GM21576 (cell line): ENCODE measurements at regions not wholly inside any gene's neighbourhood (a gene's known extent, or its start where the extent isn't known, plus 50 kb on each side); places are given as distances from the start of the nearest gene placed in this dataset.
"Not testable (repeated sequence)": the region's sequence is repeated elsewhere in the genome, so short reads cannot be mapped to it uniquely, and the experiment has no call there.

ENCODE experiments used
- ATAC-seq: cut with Tn5 transposase; IDR thresholded peaks from one replicate; pipeline ENCODE4 v1.9.1; 2021; ENCODE audit warnings: mild to moderate bottlenecking, moderate library complexity; ENCODE audit not compliant: unreplicated experiment

GRCh38 chr1:143702739-143703138, 269.0 kb downstream of the FAM72C start:
- not testable (repeated sequence) for ATAC-seq

DNA sequence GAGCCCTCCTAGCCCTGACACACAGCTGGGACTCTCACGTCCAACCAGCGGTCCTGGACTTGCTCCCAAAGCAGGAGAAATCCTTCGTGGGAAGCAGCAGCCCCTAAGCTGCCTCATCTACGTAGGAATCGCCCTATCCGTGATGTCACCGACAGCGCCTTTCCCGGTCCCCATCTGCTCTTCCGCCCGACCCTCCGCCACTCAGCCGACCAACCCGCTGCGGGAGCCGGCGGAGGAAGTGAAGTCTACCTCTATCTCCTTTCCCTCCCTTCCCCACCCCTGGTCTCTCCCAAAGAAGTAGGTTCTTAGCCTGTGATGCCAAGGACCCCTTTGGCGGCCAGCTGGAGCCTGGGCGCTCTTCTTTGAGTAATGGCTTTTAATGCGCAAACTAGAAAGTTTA, 272.1 kb downstream of the FAM72C start:
- ATAC-seq, result no peak

DNA sequence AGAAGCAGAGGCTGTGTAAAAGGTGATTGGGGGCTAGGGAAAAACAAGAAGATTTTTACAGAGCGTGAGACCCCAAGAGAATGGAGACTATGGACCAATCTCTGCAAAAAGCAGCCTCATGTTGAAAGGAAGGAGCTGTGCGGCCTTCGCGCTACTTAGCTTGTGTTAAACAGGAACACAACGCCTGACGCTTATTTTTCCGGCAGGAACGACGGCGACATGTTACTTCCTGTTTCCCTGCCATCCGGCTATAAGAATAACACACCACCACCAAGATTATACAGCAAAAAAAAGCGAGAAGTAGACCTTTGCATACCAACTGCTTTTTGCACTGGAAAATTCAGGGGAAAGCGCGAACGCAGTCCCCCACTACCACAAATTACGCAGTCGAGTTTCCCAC, 272.7 kb downstream of the FAM72C start:
- ATAC-seq, result no peak

DNA sequence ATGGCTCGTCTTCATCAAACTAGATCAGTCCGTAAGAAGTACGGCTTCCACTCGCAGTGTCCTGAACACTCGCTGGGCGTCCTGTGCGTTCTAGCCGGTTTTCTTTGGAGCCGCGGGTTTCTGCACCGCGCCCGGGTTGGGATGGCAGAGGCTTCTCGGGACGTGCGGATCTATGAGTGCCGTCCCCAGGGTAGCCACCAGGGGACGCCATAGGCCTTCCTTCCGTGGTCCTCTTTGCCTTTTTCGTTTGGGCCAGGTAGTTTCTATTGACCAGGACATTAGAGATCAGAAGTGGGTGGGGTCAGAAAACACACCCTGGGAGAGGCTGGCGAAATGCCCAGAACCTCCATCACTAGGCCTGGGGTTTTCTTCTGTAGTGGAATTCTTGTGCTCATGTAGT, 273.8 kb downstream of the FAM72C start:
- ATAC-seq, result no peak

- no peak for ATAC-seq
These were observed 277.7 kb downstream of the FAM72C start for GRCh38 chr1:143694085-143694484.

- ATAC-seq, result no peak
These were observed 279.7 kb downstream of the FAM72C start for GRCh38 chr1:143691971-143692529.

GRCh38 chr1:143691400-143691891, 280.3 kb downstream of the FAM72C start:
- no peak for ATAC-seq

DNA sequence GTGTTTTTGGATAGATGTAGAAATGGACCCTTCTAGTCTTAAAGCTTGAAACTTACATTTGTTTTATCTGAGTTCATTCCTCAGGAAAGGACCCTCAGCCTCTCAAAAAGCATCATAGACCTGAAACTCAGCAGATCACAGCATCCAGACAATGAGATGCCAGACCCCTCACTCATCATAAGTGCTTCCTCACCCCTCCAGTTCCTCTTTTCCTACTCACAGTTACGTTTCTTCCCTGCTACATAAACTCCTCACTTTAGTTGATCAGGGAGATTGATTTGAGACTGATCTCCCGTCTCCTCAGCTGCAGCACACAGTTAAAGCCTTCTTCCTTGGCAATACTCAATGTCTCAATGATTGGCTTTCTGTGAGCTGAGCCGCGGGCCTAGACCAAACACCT, 282.0 kb downstream of the FAM72C start:
- ATAC-seq, result no peak

DNA sequence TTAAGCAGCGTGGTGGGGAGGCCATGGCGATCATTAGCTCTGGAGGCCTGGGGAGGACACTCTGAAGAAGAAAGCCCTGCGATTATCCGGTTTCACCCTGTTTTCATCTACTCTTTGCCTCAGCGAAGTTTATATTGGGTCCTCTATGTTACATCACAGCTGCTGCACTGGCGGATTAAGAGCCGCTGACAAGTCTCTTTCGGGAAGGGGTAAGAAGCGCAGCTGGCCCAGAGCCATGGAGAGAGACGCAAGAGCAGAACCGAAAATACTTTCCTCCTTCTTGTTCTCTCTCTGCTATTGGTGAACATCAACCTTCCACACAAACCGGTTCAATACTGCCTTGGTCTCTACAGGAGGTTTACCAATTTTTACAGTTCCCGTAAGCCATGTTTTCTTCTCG, 291.5 kb downstream of the FAM72C start:
- no peak for ATAC-seq

- ATAC-seq, result no peak
These were observed 298.8 kb downstream of the FAM72C start for GRCh38 chr1:143672983-143673382.

DNA sequence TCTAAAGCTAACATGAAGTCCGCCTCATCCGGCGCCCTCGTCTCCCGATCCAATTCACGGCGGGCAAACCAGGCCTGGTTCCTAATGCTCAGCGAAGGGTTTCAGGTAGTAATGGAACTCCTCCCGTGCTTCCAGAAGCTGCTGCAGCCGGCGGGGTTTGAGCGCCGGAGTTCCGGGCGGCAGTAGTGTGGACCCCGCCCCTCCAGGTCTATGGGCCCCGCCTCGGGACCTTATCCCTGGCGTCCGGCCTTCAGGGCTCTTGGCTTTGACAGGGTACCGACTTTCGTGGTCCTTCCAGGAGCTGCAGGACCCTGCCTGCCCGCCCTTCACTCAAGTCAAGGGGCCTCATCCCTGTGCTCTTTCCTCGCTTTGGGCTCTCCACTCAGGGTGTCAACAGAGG, 304.1 kb downstream of the FAM72C start:
- no peak for ATAC-seq

DNA sequence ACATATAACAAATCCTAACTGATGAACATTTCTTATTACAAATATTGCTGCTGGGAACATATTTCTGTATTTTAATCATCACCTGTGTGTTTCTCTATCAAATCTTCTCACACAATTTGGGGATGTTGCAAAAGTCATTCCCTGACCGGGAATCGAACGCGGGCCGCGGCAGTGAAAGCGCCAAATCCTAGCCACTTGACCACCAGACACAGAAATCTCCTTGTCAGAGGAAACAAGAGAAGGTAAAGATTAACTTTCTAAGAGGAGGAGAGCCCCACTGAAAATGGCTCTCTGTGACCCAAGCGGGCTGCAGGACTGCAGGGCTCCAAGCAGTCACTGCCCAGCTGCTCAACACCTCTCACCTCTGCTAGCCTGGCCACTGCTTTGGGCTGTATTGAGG, 304.9 kb downstream of the FAM72C start:
- no peak for ATAC-seq

GRCh38 chr1:143665606-143666005, 306.2 kb downstream of the FAM72C start:
- no peak for ATAC-seq

DNA sequence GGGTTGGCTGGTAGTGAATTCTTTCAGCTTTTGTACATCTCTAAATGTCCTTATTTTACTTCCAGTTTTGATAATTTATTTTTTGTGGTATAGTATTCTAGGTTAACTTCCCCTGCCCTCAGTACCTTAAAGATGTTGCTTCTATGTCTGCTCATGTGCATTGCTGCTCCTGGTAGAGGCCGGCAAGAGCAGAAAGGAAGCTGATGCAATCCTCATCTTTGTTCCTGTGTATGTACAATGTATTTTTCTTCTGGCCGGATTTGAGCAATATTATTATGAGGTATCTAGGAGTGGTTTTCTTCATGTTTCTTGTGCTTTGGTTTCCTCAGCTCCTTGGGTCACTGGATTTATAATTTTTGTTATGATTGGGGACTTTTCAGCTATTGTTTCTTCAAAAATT, 308.7 kb downstream of the FAM72C start:
- ATAC-seq, result not testable (repeated sequence)

- ATAC-seq, result no peak
These were observed 310.2 kb downstream of the FAM72C start for GRCh38 chr1:143661418-143662101.

- no peak for ATAC-seq
These were observed 311.3 kb downstream of the FAM72C start for GRCh38 chr1:143660354-143660941.

- no peak for ATAC-seq
These were observed 318.4 kb downstream of the FAM72C start for GRCh38 chr1:143653429-143653802.

DNA sequence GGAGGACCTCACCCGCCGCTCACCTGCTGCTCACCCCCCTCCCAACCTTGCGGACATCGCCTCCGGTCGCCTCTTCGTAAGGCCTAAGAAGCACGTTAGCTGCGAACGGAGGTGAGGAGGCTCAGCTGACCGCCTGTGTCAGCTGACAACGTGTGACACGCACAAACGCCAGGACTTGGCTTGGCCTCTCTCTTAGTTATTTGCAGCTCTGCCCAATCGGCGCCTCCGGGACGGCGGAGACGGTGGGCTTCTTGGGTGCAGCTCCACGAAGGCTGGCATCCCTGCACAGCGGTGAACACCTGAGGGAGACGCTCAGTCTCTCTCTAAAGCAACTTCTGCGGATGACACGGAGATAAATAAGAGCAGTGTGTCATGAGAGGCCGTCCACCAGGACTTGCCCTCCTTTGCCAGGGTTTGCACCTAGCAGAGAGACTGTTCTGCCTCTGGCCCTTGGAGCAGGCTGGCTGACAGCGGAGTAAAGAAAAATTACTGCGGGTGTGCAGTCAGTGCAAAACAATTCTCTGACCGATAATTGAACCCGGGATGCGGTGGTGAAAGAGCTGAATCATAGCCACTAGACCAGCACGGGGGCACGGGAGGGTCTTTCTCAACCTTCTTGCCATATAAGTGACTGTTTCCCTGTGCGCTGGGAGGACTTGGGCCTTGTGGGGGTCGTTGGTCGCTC, 318.9 kb downstream of the FAM72C start:
- no peak for ATAC-seq

GRCh38 chr1:143652187-143652586, 319.6 kb downstream of the FAM72C start:
- ATAC-seq, result no peak

GRCh38 chr1:143651350-143651992, 320.3 kb downstream of the FAM72C start:
- no peak for ATAC-seq

DNA sequence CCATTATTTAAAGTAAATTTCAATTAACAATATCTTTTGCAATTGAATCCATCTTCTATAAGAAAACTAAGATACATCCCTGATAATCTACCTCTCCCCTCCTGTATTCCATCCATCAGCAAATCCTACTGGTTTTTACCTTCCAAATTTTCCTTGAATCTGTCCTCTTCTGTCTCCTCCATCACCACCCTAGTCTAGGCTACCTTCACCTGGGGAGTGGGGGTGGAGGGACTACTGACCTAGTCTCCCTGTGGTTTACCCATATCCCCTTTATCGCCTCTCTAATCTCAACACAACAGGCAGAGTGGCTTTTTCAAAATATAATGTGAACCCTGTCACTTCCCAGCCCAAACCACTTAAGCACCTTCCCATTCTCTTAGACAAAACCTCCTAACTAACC, 327.8 kb downstream of the FAM72C start:
- ATAC-seq, result not testable (repeated sequence)
